ENCODE measurements at regions not wholly inside any gene's neighbourhood (a gene's known extent, or its start where the extent isn't known, plus 50 kb on each side); places are given as distances from the start of the nearest gene placed in this dataset.

GRCh38 chr10:33126742-33127141, 168.7 kb upstream of the ITGB1 start:
- ChIA-PET POLR2A (no interaction called here), CTCF (interaction anchor here (0.8 to 2.3 kb wide), 2 partner anchors 11 to 66 kb away, joined by 5 to 11 read pairs; no protein-coding TSS in a partner anchor)
- no peak for DNase-seq (ENCODE audit: extremely low spot score)
- TF ChIP-seq ARNT (IDR thresholded peaks at IDR 0.05) = no peak
- no peak for TF ChIP-seq ELF4 (IDR thresholded peaks at IDR 0.05)
- TF ChIP-seq FOXK2 (IDR thresholded peaks at IDR 0.05) = no peak
- no peak for TF ChIP-seq BHLHE40 (IDR thresholded peaks at IDR 0.05; ENCODE audit: borderline replicate concordance)

DNA sequence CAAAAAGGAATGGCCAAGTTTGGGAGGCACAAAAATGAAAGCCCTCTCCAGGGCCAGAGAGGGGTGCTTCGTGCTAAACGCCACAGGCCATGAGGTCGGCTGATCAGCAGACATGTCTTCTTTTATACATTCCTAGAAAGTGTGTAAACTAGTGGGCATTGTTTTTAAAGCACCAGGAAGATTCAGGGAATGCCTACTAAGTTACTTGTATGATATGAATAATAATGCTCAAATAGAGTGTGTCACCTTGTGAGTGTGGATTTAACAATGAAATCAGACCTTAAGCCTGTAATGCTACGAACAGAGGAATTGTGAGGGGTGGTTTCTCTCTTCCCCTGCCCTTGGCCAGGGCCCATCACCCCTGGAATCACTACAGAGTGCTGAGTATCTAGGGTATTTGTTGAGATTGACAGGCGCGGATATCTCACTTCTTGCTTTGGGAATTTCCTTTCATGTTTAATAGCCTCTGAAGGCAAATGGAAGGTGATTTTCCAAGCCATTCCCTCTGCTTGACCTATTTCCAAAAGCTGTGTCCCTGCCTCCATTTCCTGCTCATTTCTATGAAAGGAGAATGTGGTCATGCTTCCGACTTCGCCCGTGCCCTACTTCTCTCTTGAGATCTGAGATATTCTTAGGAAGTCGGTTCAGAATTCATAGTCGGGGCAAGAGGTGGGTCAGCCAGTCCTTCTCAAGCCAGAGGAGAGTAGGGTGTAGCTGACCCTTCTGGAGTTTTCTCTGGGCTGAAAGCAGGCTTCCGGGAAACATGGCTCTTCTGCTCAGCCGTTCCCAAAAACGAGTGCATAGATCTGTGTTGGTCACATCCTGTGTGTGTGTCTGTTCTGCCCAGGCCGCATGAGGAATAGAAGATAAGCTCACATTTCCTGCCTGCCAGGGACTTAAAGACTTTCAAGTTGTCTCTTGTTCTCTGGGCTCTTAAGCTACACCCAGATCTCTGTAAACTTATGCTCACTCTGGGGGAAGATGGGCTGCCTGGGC, 167.8 kb upstream of the ITGB1 start:
- ChIA-PET POLR2A (interaction anchor here (0.6 kb wide), 1 partner anchor 364 kb away, joined by 3 read pairs; no protein-coding TSS in a partner anchor), CTCF (interaction anchor here (0.8 to 2.3 kb wide), 2 partner anchors 10 to 67 kb away, joined by 5 to 11 read pairs; no protein-coding TSS in a partner anchor)
- DNase-seq (ENCODE audit: extremely low spot score) = no peak
- no peak for TF ChIP-seq TARDBP (IDR thresholded peaks at IDR 0.05)
- TF ChIP-seq SP1 (IDR thresholded peaks at IDR 0.05) = no peak
- no peak for TF ChIP-seq ARNT (IDR thresholded peaks at IDR 0.05)
- no peak for TF ChIP-seq CTBP1 (IDR thresholded peaks at IDR 0.05; ENCODE audit: borderline replicate concordance)
- TF ChIP-seq NFRKB (IDR thresholded peaks at IDR 0.05) = no peak
- no peak for TF ChIP-seq ELF4 (IDR thresholded peaks at IDR 0.05)
- no peak for TF ChIP-seq SUZ12 (IDR thresholded peaks at IDR 0.05)
- TF ChIP-seq L3MBTL2 (conservative IDR thresholded peaks at IDR 0.05) = no peak
- TF ChIP-seq, protein P1, sequence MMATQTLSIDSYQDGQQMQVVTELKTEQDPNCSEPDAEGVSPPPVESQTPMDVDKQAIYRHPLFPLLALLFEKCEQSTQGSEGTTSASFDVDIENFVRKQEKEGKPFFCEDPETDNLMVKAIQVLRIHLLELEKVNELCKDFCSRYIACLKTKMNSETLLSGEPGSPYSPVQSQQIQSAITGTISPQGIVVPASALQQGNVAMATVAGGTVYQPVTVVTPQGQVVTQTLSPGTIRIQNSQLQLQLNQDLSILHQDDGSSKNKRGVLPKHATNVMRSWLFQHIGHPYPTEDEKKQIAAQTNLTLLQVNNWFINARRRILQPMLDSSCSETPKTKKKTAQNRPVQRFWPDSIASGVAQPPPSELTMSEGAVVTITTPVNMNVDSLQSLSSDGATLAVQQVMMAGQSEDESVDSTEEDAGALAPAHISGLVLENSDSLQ (IDR thresholded peaks at IDR 0.05) = no peak
- no peak for TF ChIP-seq FOXK2 (IDR thresholded peaks at IDR 0.05)
- no peak for TF ChIP-seq HDGF (IDR thresholded peaks at IDR 0.05; ENCODE audit: borderline replicate concordance)
- TF ChIP-seq BHLHE40 (IDR thresholded peaks at IDR 0.05; ENCODE audit: borderline replicate concordance) = no peak

DNA sequence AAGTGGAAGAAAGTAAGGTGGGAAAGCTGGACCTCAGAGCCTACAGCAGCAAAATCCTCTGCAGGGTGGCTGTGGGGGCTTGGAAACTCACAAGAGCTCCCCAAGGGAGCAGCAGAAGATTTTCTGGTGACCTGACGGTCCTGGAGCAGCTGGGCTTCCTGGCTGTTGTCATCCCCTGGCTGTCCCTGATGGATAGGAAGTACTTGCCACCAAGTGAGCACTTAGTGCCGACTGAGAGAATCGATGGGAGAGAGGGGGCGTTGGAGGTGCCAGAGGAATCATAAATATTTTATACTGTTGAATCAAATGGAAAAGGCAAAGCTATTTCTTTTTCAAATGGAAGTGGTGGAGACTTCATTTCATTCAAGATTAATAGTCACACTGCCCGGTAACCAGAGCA, 167.1 kb upstream of the ITGB1 start:
- CTCF ChIA-PET = interaction anchor here (2.3 kb wide), 1 partner anchor 9 kb away, joined by 11 read pairs; no protein-coding TSS in a partner anchor
- TF ChIP-seq ARNT (IDR thresholded peaks at IDR 0.05) = no peak
- no peak for TF ChIP-seq CTBP1 (IDR thresholded peaks at IDR 0.05; ENCODE audit: borderline replicate concordance)
- no peak for TF ChIP-seq FOXM1 (IDR thresholded peaks at IDR 0.05; ENCODE audit: borderline replicate concordance)
- TF ChIP-seq ZNF384 (IDR thresholded peaks at IDR 0.05) = no peak
- no peak for TF ChIP-seq FOXK2 (IDR thresholded peaks at IDR 0.05)
- no peak for TF ChIP-seq BHLHE40 (IDR thresholded peaks at IDR 0.05; ENCODE audit: borderline replicate concordance)
- no peak for TF ChIP-seq SP1 (IDR thresholded peaks at IDR 0.05)
- TF ChIP-seq SUZ12 (IDR thresholded peaks at IDR 0.05) = no peak
- no peak for TF ChIP-seq HDGF (IDR thresholded peaks at IDR 0.05; ENCODE audit: borderline replicate concordance)
- TF ChIP-seq FOXA1 (IDR thresholded peaks at IDR 0.05) = no peak
- POLR2A ChIA-PET = no interaction called here
- DNase-seq (ENCODE audit: extremely low spot score) = no peak

DNA sequence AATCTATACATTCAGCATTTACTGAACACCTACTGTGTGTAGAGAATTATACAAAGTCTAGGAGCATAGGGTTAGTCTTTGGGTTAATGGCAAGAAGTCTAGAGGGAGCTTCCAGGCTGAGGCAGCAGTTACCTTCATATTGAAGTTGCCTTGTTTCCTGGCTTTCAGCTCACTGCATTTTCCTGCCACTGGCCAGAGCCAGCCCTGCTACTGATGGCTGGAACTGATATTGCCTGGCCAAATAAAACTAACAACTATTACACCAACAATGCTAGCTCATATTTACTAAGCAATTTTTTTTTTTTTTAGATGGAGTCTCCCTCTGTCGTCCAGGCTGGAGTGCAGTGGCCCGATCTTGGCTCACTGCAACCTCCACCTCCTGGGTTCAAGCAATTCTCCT, 165.7 kb upstream of the ITGB1 start:
- DNase-seq (ENCODE audit: extremely low spot score) = no peak
- no peak for TF ChIP-seq SUZ12 (IDR thresholded peaks at IDR 0.05)
- TF ChIP-seq FOXM1 (IDR thresholded peaks at IDR 0.05; ENCODE audit: borderline replicate concordance) = no peak
- no peak for TF ChIP-seq SP1 (IDR thresholded peaks at IDR 0.05)
- TF ChIP-seq ARNT (IDR thresholded peaks at IDR 0.05) = no peak
- TF ChIP-seq, protein P1 (IDR thresholded peaks at IDR 0.05) = no peak
- TF ChIP-seq FOXA1 (IDR thresholded peaks at IDR 0.05) = no peak
- TF ChIP-seq TARDBP (IDR thresholded peaks at IDR 0.05) = no peak
- no peak for TF ChIP-seq FOXK2 (IDR thresholded peaks at IDR 0.05)
- no peak for TF ChIP-seq L3MBTL2 (conservative IDR thresholded peaks at IDR 0.05)
- TF ChIP-seq HDGF (IDR thresholded peaks at IDR 0.05; ENCODE audit: borderline replicate concordance) = no peak
- no peak for TF ChIP-seq LEF1 (IDR thresholded peaks at IDR 0.05; ENCODE audit: borderline replicate concordance)
- TF ChIP-seq BHLHE40 (IDR thresholded peaks at IDR 0.05; ENCODE audit: borderline replicate concordance) = no peak
- no peak for TF ChIP-seq NFRKB (IDR thresholded peaks at IDR 0.05)
- no peak for TF ChIP-seq ELF4 (IDR thresholded peaks at IDR 0.05)
- no peak for TF ChIP-seq CTBP1 (IDR thresholded peaks at IDR 0.05; ENCODE audit: borderline replicate concordance)
- TF ChIP-seq ZNF384 (IDR thresholded peaks at IDR 0.05) = no peak
- ChIA-PET CTCF (interaction anchor here (0.6 kb wide), 3 partner anchors 34 to 694 kb away, joined by 3 to 5 read pairs (median 3); no protein-coding TSS in a partner anchor), POLR2A (no interaction called here)

- ChIA-PET POLR2A (no interaction called here), CTCF (no interaction called here)
- TF ChIP-seq ELF4 (IDR thresholded peaks at IDR 0.05) = no peak
- TF ChIP-seq LEF1 (IDR thresholded peaks at IDR 0.05; ENCODE audit: borderline replicate concordance) = no peak
- TF ChIP-seq ARNT (IDR thresholded peaks at IDR 0.05) = no peak
- no peak for TF ChIP-seq ZNF384 (IDR thresholded peaks at IDR 0.05)
- TF ChIP-seq, protein P1 (IDR thresholded peaks at IDR 0.05) = no peak
- TF ChIP-seq CTBP1 (IDR thresholded peaks at IDR 0.05; ENCODE audit: borderline replicate concordance) = no peak
- TF ChIP-seq FOXK2 (IDR thresholded peaks at IDR 0.05) = no peak
- TF ChIP-seq BHLHE40 (IDR thresholded peaks at IDR 0.05; ENCODE audit: borderline replicate concordance) = no peak
- no peak for DNase-seq (ENCODE audit: extremely low spot score)
Measured at GRCh38 chr10:33122014-33122809, 164.2 kb upstream of the ITGB1 start.
